Hepatocyte (in vitro differentiated cells): ENCODE measurements at regions not wholly inside any gene's neighbourhood (a gene's known extent, or its start where the extent isn't known, plus 50 kb on each side); places are given as distances from the start of the nearest gene placed in this dataset.

Experiments
- DNase-seq: peaks from one replicate; pipeline ENCODE4 v3.0.0-alpha.2; 2016; ENCODE audit warnings: low spot score
- H2AFZ ChIP-seq: fragments of 200-600 bp; sonication (generic); 2 replicates; pipeline ENCODE4 v1.6.0; 2016; ENCODE audit warnings: antibody characterized with exemption, mild to moderate bottlenecking
- H3K27ac ChIP-seq: fragments of 200-600 bp; sonication (generic); 2 replicates; pipeline ENCODE4 v1.5.1; 2016; ENCODE audit warnings: mild to moderate bottlenecking
- H3K27me3 ChIP-seq: fragments of 200-600 bp; sonication (generic); 2 replicates; pipeline ENCODE4 v1.6.1; 2016
- H3K36me3 ChIP-seq: fragments of 200-600 bp; sonication (generic); replicated peaks from 2 replicates; pipeline ENCODE4 v1.5.1; 2016; ENCODE audit warnings: low read depth; ENCODE audit not compliant: insufficient read depth
- H3K4me1 ChIP-seq: fragments of 200-600 bp; sonication (generic); 2 replicates; pipeline ENCODE4 v1.5.1; 2016; ENCODE audit warnings: mild to moderate bottlenecking, moderate library complexity; ENCODE audit not compliant: insufficient read depth
- H3K4me2 ChIP-seq: fragments of 200-600 bp; sonication (generic); 2 replicates; pipeline ENCODE4 v1.6.0; 2016
- H3K4me3 ChIP-seq: fragments of 200-600 bp; sonication (generic); 2 replicates; pipeline ENCODE4 v1.5.1; 2016; ENCODE audit warnings: mild to moderate bottlenecking
- H3K79me2 ChIP-seq: fragments of 200-600 bp; sonication (generic); 2 replicates; pipeline ENCODE4 v1.6.0; 2017; ENCODE audit warnings: mild to moderate bottlenecking
- H3K9me2 ChIP-seq: fragments of 200-600 bp; sonication (generic); replicated peaks from 2 replicates; pipeline ENCODE4 v1.6.0; 2017; ENCODE audit warnings: mild to moderate bottlenecking; ENCODE audit not compliant: insufficient read depth
- H3K9me3 ChIP-seq: fragments of 200-600 bp; sonication (generic); 2 replicates; pipeline ENCODE4 v1.5.1; 2016; ENCODE audit warnings: low read depth, mild to moderate bottlenecking
- H4K20me1 ChIP-seq: fragments of 200-600 bp; sonication (generic); 2 replicates; pipeline ENCODE4 v1.6.0; 2016; ENCODE audit warnings: mild to moderate bottlenecking; ENCODE audit not compliant: insufficient read depth, poor library complexity, severe bottlenecking
- EZH2 ChIP-seq: fragments of 200-600 bp; sonication (generic); IDR thresholded peaks from 2 replicates; pipeline ENCODE4 v1.6.1; 2016; ENCODE audit warnings: antibody characterized with exemption, mild to moderate bottlenecking, borderline replicate concordance
- EZH2phosphoT487 ChIP-seq: fragments of 200-600 bp; sonication (generic); IDR thresholded peaks from one replicate; pipeline ENCODE4 v1.6.1; 2018; ENCODE audit warnings: antibody characterized with exemption, mild to moderate bottlenecking, low read depth, moderate library complexity; ENCODE audit not compliant: unreplicated experiment, severe bottlenecking
- WGBS: methylation state at CpG from one replicate; pipeline ENCODE4 v1.1.6; 2016; ENCODE audit warnings: low lambda C conversion rate; ENCODE audit errors: missing lambda C conversion rate; 5-methylcytosine and 5-hydroxymethylcytosine counted together
- TF ChIP-seq, protein P1 (sequence below): fragments of 200-600 bp; sonication (generic); IDR thresholded peaks from 2 replicates; pipeline ENCODE4 v1.5.1; 2016; ENCODE audit warnings: antibody characterized with exemption, mild to moderate bottlenecking; ENCODE audit not compliant: poor library complexity

GRCh38 chrX:13179586-13179985, 135.2 kb upstream of the FAM9C start:
- H3K36me3 ChIP-seq: no peaks in the 10 kb centered on the region
- H3K27me3 ChIP-seq: no peaks in the 10 kb centered on the region
- no peaks in the 10 kb centered on the region for H3K9me3 ChIP-seq
- H4K20me1 ChIP-seq: no peaks in the 10 kb centered on the region
- no peaks in the 10 kb centered on the region for H3K79me2 ChIP-seq
- no peak overlapping the region for H3K4me2 ChIP-seq
- no peak overlapping the region for H3K27ac ChIP-seq
- DNase-seq: no peak
- 94% methylated on average over 3 of the region's 3 CpGs for WGBS
- H3K9me2 ChIP-seq: no peaks in the 10 kb centered on the region
- no peaks in the 10 kb centered on the region for H3K4me1 ChIP-seq
- H2AFZ ChIP-seq: no peak overlapping the region
- no peak for TF ChIP-seq EZH2phosphoT487
- TF ChIP-seq, protein P1, sequence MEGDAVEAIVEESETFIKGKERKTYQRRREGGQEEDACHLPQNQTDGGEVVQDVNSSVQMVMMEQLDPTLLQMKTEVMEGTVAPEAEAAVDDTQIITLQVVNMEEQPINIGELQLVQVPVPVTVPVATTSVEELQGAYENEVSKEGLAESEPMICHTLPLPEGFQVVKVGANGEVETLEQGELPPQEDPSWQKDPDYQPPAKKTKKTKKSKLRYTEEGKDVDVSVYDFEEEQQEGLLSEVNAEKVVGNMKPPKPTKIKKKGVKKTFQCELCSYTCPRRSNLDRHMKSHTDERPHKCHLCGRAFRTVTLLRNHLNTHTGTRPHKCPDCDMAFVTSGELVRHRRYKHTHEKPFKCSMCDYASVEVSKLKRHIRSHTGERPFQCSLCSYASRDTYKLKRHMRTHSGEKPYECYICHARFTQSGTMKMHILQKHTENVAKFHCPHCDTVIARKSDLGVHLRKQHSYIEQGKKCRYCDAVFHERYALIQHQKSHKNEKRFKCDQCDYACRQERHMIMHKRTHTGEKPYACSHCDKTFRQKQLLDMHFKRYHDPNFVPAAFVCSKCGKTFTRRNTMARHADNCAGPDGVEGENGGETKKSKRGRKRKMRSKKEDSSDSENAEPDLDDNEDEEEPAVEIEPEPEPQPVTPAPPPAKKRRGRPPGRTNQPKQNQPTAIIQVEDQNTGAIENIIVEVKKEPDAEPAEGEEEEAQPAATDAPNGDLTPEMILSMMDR: no peak
- TF ChIP-seq EZH2: no peak
- no peak overlapping the region for H3K4me3 ChIP-seq

DNA sequence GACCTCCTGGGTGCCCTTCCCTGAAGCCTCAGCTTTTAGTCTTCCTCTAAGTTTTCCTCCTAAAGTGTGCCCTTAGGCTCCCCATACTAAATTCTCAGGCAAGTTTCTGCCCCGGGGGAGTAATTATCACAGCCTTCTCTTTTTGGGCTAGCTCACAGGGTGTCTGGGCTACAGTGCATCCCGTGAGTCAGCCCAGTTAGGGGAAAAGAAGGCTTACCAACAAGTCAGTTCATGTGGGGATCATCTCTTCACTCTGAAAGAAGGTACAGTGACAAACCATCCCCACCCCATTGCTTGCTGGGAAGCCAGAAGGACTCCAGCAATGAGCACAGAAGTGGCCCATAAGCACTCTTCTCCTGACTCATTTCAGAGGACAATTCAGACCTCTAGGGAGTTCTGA, 134.7 kb upstream of the FAM9C start:
- H2AFZ ChIP-seq: no peak overlapping the region
- no peak overlapping the region for H3K4me3 ChIP-seq
- no peak overlapping the region for H3K4me2 ChIP-seq
- H3K79me2 ChIP-seq: no peaks in the 10 kb centered on the region
- no peaks in the 10 kb centered on the region for H3K36me3 ChIP-seq
- 93% methylated on average over 2 of the region's 2 CpGs for WGBS
- H3K9me3 ChIP-seq: no peaks in the 10 kb centered on the region
- DNase-seq: no peak
- no peak overlapping the region for H3K27ac ChIP-seq
- no peaks in the 10 kb centered on the region for H4K20me1 ChIP-seq
- TF ChIP-seq EZH2 (no peak), EZH2phosphoT487 (no peak)
- TF ChIP-seq, protein P1: no peak
- no peaks in the 10 kb centered on the region for H3K9me2 ChIP-seq
- no peaks in the 10 kb centered on the region for H3K4me1 ChIP-seq
- no peaks in the 10 kb centered on the region for H3K27me3 ChIP-seq

- Histone ChIP-seq H3K4me2 (no peak overlapping the region), H3K9me2 (no peaks in the 10 kb centered on the region), H3K4me3 (no peak overlapping the region), H4K20me1 (no peaks in the 10 kb centered on the region), H2AFZ (no peak overlapping the region), H3K27me3 (no peaks in the 10 kb centered on the region), H3K27ac (no peak overlapping the region), H3K4me1 (no peaks in the 10 kb centered on the region), H3K9me3 (no peaks in the 10 kb centered on the region), H3K36me3 (no peaks in the 10 kb centered on the region), H3K79me2 (no peaks in the 10 kb centered on the region)
- 74% methylated on average over 6 of the region's 6 CpGs for WGBS
- DNase-seq: no peak
- no peak for TF ChIP-seq EZH2phosphoT487
- TF ChIP-seq EZH2: no peak
- TF ChIP-seq, protein P1: no peak
These were observed 133.6 kb upstream of the FAM9C start for GRCh38 chrX:13177921-13178566.
